GM19438 (cell line): ENCODE measurements at regions not wholly inside any gene's neighbourhood (a gene's known extent, or its start where the extent isn't known, plus 50 kb on each side); places are given as distances from the start of the nearest gene placed in this dataset.

Experiments
- ATAC-seq: cut with Tn5 transposase; IDR thresholded peaks from one replicate; pipeline ENCODE4 v1.9.1; 2021; ENCODE audit warnings: low read depth; ENCODE audit not compliant: unreplicated experiment

- ATAC-seq, result no peak
Observed at GRCh38 chr12:102781117-102781516, 135.9 kb downstream of the PAH start.

- no peak for ATAC-seq
Observed at GRCh38 chr12:102776041-102776440, 141.0 kb downstream of the PAH start.

- ATAC-seq, result no peak
Observed at GRCh38 chr12:102769323-102769916, 147.6 kb downstream of the PAH start.

GRCh38 chr12:102766961-102767360, 150.1 kb downstream of the PAH start:
- no peak for ATAC-seq

GRCh38 chr12:102765736-102766135, 151.3 kb downstream of the PAH start:
- ATAC-seq, result no peak

GRCh38 chr12:102763471-102763870, 153.6 kb downstream of the PAH start:
- no peak for ATAC-seq

GRCh38 chr12:102763061-102763460, 154.0 kb downstream of the PAH start:
- no peak for ATAC-seq

- ATAC-seq, result no peak
Observed at GRCh38 chr12:102760322-102760721, 156.7 kb downstream of the PAH start.

- ATAC-seq, result no peak
Observed at GRCh38 chr12:102759466-102759865, 157.6 kb downstream of the PAH start.

GRCh38 chr12:102757882-102758226, 159.2 kb downstream of the PAH start:
- ATAC-seq, result no peak

GRCh38 chr12:102757154-102757881, 159.7 kb downstream of the PAH start:
- ATAC-seq, result no peak

- no peak for ATAC-seq
Observed at GRCh38 chr12:102756530-102756929, 160.5 kb downstream of the PAH start.

- no peak for ATAC-seq
Observed at GRCh38 chr12:102755266-102755665, 161.8 kb downstream of the PAH start.

- no peak for ATAC-seq
Observed at GRCh38 chr12:102753802-102754201, 163.2 kb downstream of the PAH start.

GRCh38 chr12:102748704-102749103, 168.3 kb downstream of the PAH start:
- no peak for ATAC-seq

GRCh38 chr12:102746963-102747362, 170.1 kb downstream of the PAH start:
- ATAC-seq, result no peak

- ATAC-seq, result no peak
Observed at GRCh38 chr12:102745971-102746600, 171.0 kb downstream of the PAH start.

GRCh38 chr12:102741196-102741595, 175.8 kb downstream of the PAH start:
- ATAC-seq, result no peak

GRCh38 chr12:102740141-102740955, 176.7 kb downstream of the PAH start:
- no peak for ATAC-seq

- ATAC-seq, result no peak
Observed at GRCh38 chr12:102736328-102736727, 180.7 kb downstream of the PAH start.

- ATAC-seq, result peak; percentile 90
Observed at GRCh38 chr12:102735104-102735503, 181.9 kb downstream of the PAH start.
